HFFc6 (cell line): ENCODE measurements at regions not wholly inside any gene's neighbourhood (a gene's known extent, or its start where the extent isn't known, plus 50 kb on each side); places are given as distances from the start of the nearest gene placed in this dataset.

ENCODE experiments used
- DNase-seq: peaks from one replicate; pipeline ENCODE4 v3.0.0-alpha.2; 2018
- H3K27ac Mint-ChIP-seq: 2 replicates; pipeline ENCODE4 v1.8.0; 2020; ENCODE audit warnings: mild to moderate bottlenecking, mixed read lengths
- H3K27me3 Mint-ChIP-seq: 2 replicates; pipeline ENCODE4 v1.8.0; 2021; ENCODE audit warnings: mild to moderate bottlenecking, moderate library complexity, mixed read lengths; ENCODE audit not compliant: insufficient read depth
- H3K36me3 Mint-ChIP-seq: 2 replicates; pipeline ENCODE4 v1.8.0; 2021; ENCODE audit warnings: low read depth, mixed read lengths
- H3K4me1 Mint-ChIP-seq: 2 replicates; pipeline ENCODE4 v1.8.0; 2020; ENCODE audit warnings: low read depth, mixed read lengths
- H3K4me3 Mint-ChIP-seq: 2 replicates; pipeline ENCODE4 v1.8.0; 2020; ENCODE audit warnings: mild to moderate bottlenecking, moderate library complexity, mixed read lengths
- H3K9me3 Mint-ChIP-seq: 2 replicates; pipeline ENCODE4 v1.8.0; 2020; ENCODE audit warnings: mild to moderate bottlenecking, mixed read lengths
- CTCF ChIP-seq: fragments of 200-600 bp; sonication (generic); IDR thresholded peaks from 2 replicates; pipeline ENCODE4 v1.5.0; 2021; ENCODE audit warnings: antibody characterized with exemption, mild to moderate bottlenecking

GRCh38 chr9:108552459-108553040, 303.2 kb downstream of the ACTL7B start:
- DNase-seq: no peak
- no peak overlapping the region for H3K4me3 Mint-ChIP-seq
- H3K9me3 Mint-ChIP-seq: no peaks in the 10 kb centered on the region
- H3K36me3 Mint-ChIP-seq: no peaks in the 10 kb centered on the region
- no peak overlapping the region for H3K27ac Mint-ChIP-seq
- TF ChIP-seq CTCF: no peak
- H3K27me3 Mint-ChIP-seq: peaks cover 8% of the 10 kb centered on the region
- H3K4me1 Mint-ChIP-seq: peaks cover 47% of the 10 kb centered on the region

- Mint-ChIP-seq H3K4me3 (peak overlapping the region; percentile 79), H3K27ac (peak overlapping the region; percentile 68)
- TF ChIP-seq CTCF: no peak
Observed at GRCh38 chr9:108551030-108551841, 304.6 kb downstream of the ACTL7B start.

GRCh38 chr9:108550106-108550505, 305.7 kb downstream of the ACTL7B start:
- H3K4me3 Mint-ChIP-seq: no peak overlapping the region
- DNase-seq: no peak
- H3K4me1 Mint-ChIP-seq: peaks cover 57% of the 10 kb centered on the region
- H3K36me3 Mint-ChIP-seq: no peaks in the 10 kb centered on the region
- H3K9me3 Mint-ChIP-seq: no peaks in the 10 kb centered on the region
- no peak for TF ChIP-seq CTCF
- H3K27me3 Mint-ChIP-seq: peaks cover 7% of the 10 kb centered on the region; the same call in 1 of the 2 replicates
- no peak overlapping the region for H3K27ac Mint-ChIP-seq

More at GRCh38 chr9:108551030-108551841, 304.6 kb downstream of the ACTL7B start:
- H3K27me3 Mint-ChIP-seq: peaks cover 7% of the 10 kb centered on the region; the same call in 1 of the 2 replicates
- no peaks in the 10 kb centered on the region for H3K9me3 Mint-ChIP-seq
- peak; percentile 88 for DNase-seq
- H3K36me3 Mint-ChIP-seq: no peaks in the 10 kb centered on the region
- H3K4me1 Mint-ChIP-seq: peaks cover 50% of the 10 kb centered on the region

GRCh38 chr9:108549184-108549583, 306.6 kb downstream of the ACTL7B start:
- H3K4me1 Mint-ChIP-seq: peaks cover 58% of the 10 kb centered on the region
- H3K36me3 Mint-ChIP-seq: no peaks in the 10 kb centered on the region
- no peak overlapping the region for H3K4me3 Mint-ChIP-seq
- H3K27me3 Mint-ChIP-seq: peaks cover 3% of the 10 kb centered on the region; the same call in 1 of the 2 replicates
- H3K9me3 Mint-ChIP-seq: no peaks in the 10 kb centered on the region
- TF ChIP-seq CTCF: no peak
- DNase-seq: no peak
- no peak overlapping the region for H3K27ac Mint-ChIP-seq

- no peak overlapping the region for H3K4me3 Mint-ChIP-seq
- no peak for DNase-seq
- H3K4me1 Mint-ChIP-seq: peaks cover 66% of the 10 kb centered on the region
Observed at GRCh38 chr9:108547411-108548135, 308.2 kb downstream of the ACTL7B start.

More at GRCh38 chr9:108547411-108548135, 308.2 kb downstream of the ACTL7B start:
- Mint-ChIP-seq H3K36me3 (no peaks in the 10 kb centered on the region), H3K27ac (no peak overlapping the region), H3K9me3 (no peaks in the 10 kb centered on the region), H3K27me3 (peaks cover 6% of the 10 kb centered on the region)
- no peak for TF ChIP-seq CTCF
